ENCODE measurements at regions not wholly inside any gene's neighbourhood (a gene's known extent, or its start where the extent isn't known, plus 50 kb on each side); places are given as distances from the start of the nearest gene placed in this dataset.

DNA sequence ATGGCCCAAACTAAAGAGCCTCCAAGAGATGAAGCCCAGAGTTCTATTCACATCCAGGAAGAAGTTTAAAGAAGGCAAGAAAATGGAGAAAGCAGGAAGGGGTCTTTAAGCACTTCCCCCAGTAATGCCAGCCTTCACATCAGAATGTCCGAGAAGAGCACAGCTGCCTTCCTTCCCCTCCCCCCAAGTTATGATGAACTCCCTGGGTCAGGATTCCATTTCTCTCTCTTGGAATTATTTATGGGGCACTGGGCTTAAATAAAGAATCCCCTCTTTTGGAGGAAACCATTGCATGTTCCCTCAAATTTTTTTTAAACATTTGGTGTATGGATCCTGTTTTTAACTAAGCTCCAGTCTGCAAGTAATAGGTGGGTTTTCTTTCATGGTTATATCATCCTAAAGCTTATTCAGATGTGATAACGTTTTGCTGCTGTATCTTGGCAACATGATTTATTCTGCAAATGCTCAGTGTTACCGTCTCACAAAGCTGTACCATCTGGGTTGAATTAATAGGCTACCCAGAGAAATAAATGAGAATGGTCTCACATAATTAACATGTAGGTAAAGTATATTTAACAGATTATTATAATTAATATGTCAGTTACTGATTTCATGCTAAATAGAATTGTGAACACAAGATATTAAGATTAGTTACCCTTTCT, 160.9 kb upstream of the TOX3 start:
- H3K9me3 ChIP-seq (ENCODE audit: control insufficient read depth in 1 of 2, insufficient read depth in 1 of 2, low read length in 2 of 2): no peaks in the 10 kb centered on the region
- no peaks in the 10 kb centered on the region for H3K36me3 Mint-ChIP-seq (ENCODE audit: low read depth)
- H3K4me3 Mint-ChIP-seq: no peak overlapping the region
- H3K36me3 ChIP-seq (ENCODE audit: insufficient read depth, low read length): no peaks in the 10 kb centered on the region
- no peaks in the 10 kb centered on the region for H3K27me3 ChIP-seq (ENCODE audit: control insufficient read depth in 1 of 2, insufficient read depth in 2 of 2, low read length in 2 of 2)
- H3K4me1 Mint-ChIP-seq (ENCODE audit: low read depth): no peaks in the 10 kb centered on the region
- POLR2A ChIA-PET: no interaction called here
- no peak for DNase-seq
- intact Hi-C loops (cut with DNase I, micrococcal nuclease): no loop called here
- no peak overlapping the region for H3K27ac Mint-ChIP-seq
- ATAC-seq (ENCODE audit: poor library complexity): no peak
- no peaks in the 10 kb centered on the region for H3K4me1 ChIP-seq (ENCODE audit: insufficient read depth, low read length)
- H3K27me3 Mint-ChIP-seq: no peaks in the 10 kb centered on the region
- TF ChIP-seq, protein P1, sequence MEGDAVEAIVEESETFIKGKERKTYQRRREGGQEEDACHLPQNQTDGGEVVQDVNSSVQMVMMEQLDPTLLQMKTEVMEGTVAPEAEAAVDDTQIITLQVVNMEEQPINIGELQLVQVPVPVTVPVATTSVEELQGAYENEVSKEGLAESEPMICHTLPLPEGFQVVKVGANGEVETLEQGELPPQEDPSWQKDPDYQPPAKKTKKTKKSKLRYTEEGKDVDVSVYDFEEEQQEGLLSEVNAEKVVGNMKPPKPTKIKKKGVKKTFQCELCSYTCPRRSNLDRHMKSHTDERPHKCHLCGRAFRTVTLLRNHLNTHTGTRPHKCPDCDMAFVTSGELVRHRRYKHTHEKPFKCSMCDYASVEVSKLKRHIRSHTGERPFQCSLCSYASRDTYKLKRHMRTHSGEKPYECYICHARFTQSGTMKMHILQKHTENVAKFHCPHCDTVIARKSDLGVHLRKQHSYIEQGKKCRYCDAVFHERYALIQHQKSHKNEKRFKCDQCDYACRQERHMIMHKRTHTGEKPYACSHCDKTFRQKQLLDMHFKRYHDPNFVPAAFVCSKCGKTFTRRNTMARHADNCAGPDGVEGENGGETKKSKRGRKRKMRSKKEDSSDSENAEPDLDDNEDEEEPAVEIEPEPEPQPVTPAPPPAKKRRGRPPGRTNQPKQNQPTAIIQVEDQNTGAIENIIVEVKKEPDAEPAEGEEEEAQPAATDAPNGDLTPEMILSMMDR (IDR thresholded peaks at IDR 0.05): no peak
- H3K27ac ChIP-seq (ENCODE audit: low read depth in 1 of 2, low read length in 2 of 2): no peak overlapping the region
- CTCF ChIA-PET: no interaction called here
- no peak overlapping the region for H3K4me3 ChIP-seq (ENCODE audit: low read length)
- H3K9me3 Mint-ChIP-seq: no peaks in the 10 kb centered on the region

DNA sequence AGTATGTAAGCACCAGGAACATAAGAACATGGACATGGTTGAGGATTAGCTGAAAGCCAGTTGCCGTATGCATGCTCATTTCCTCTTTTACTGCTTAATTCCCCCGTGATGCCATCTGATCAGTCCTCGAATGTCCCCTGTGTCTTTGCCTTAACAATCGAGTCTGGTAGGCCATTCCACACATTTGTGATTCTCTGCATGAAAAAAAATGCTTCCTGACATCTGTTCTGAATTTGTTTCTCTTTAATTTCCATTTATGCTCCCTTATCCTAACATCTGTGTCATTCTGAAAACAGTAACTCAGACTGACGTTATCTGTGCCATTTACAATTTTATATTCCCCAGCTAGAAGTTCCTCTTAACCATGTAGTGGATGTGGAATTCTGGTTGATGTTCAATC, 158.2 kb upstream of the TOX3 start:
- no peaks in the 10 kb centered on the region for H3K4me1 ChIP-seq (ENCODE audit: insufficient read depth, low read length)
- H3K27me3 ChIP-seq (ENCODE audit: control insufficient read depth in 1 of 2, insufficient read depth in 2 of 2, low read length in 2 of 2): no peaks in the 10 kb centered on the region
- H3K9me3 ChIP-seq (ENCODE audit: control insufficient read depth in 1 of 2, insufficient read depth in 1 of 2, low read length in 2 of 2): no peaks in the 10 kb centered on the region
- no peak overlapping the region for H3K4me3 ChIP-seq (ENCODE audit: low read length)
- H3K27me3 Mint-ChIP-seq: no peaks in the 10 kb centered on the region
- H3K36me3 Mint-ChIP-seq (ENCODE audit: low read depth): no peaks in the 10 kb centered on the region
- H3K36me3 ChIP-seq (ENCODE audit: insufficient read depth, low read length): no peaks in the 10 kb centered on the region
- intact Hi-C loops (cut with DNase I, micrococcal nuclease): no loop called here
- TF ChIP-seq, protein P1 (IDR thresholded peaks at IDR 0.05): no peak
- POLR2A ChIA-PET: no interaction called here
- no peak overlapping the region for H3K27ac ChIP-seq (ENCODE audit: low read depth in 1 of 2, low read length in 2 of 2)
- ATAC-seq (ENCODE audit: poor library complexity) (no peak), DNase-seq (no peak)
- H3K4me1 Mint-ChIP-seq (ENCODE audit: low read depth): no peaks in the 10 kb centered on the region
- CTCF ChIA-PET: no interaction called here
- H3K27ac Mint-ChIP-seq: no peak overlapping the region
- H3K9me3 Mint-ChIP-seq: no peaks in the 10 kb centered on the region
- H3K4me3 Mint-ChIP-seq: no peak overlapping the region

DNA sequence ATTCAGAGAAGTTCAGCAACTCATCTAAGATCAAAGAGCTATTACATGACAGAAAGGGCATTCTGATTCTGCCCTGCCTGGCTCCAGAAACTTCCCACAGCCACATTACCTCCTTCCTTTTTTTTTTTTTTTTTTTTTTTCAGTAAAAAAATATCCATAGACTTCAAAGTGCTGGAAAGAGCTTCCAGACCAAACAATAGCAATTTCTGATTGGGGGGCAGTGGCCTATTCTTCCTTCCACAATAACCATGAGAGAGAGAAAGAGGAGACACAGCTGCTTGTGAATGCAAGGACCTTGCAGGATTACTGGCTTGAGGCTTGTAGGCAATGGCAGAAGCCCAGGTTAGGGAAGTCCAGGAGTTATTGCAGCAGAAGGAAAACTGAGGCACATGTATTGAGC, 151.0 kb upstream of the TOX3 start:
- H3K4me3 Mint-ChIP-seq: no peak overlapping the region
- ATAC-seq (ENCODE audit: poor library complexity): no peak
- POLR2A ChIA-PET: no interaction called here
- TF ChIP-seq, protein P1 (IDR thresholded peaks at IDR 0.05): no peak
- Histone ChIP-seq H3K27ac (ENCODE audit: low read depth in 1 of 2, low read length in 2 of 2) (no peak overlapping the region), H3K4me3 (ENCODE audit: low read length) (no peak overlapping the region), H3K36me3 (ENCODE audit: insufficient read depth, low read length) (no peaks in the 10 kb centered on the region), H3K4me1 (ENCODE audit: insufficient read depth, low read length) (no peaks in the 10 kb centered on the region), H3K27me3 (ENCODE audit: control insufficient read depth in 1 of 2, insufficient read depth in 2 of 2, low read length in 2 of 2) (no peaks in the 10 kb centered on the region), H3K9me3 (ENCODE audit: control insufficient read depth in 1 of 2, insufficient read depth in 1 of 2, low read length in 2 of 2) (peaks cover 0 to 18% of the 10 kb centered on the region in 2 experiments)
- H3K27me3 Mint-ChIP-seq: no peaks in the 10 kb centered on the region
- CTCF ChIA-PET: no interaction called here
- DNase-seq: no peak
- intact Hi-C loops (cut with DNase I, micrococcal nuclease): no loop called here
- H3K4me1 Mint-ChIP-seq (ENCODE audit: low read depth): no peaks in the 10 kb centered on the region
- no peak overlapping the region for H3K27ac Mint-ChIP-seq
- no peaks in the 10 kb centered on the region for H3K36me3 Mint-ChIP-seq (ENCODE audit: low read depth)
- peaks cover 4% of the 10 kb centered on the region for H3K9me3 Mint-ChIP-seq

Measured in CD4-positive, alpha-beta T cell (primary cell).